B cell (primary cell): ENCODE measurements at regions not wholly inside any gene's neighbourhood (a gene's known extent, or its start where the extent isn't known, plus 50 kb on each side); places are given as distances from the start of the nearest gene placed in this dataset.
"Not testable (repeated sequence)": the region's sequence is repeated elsewhere in the genome, so short reads cannot be mapped to it uniquely, and the experiment has no call there.

Experiments
- ATAC-seq: fragments of 200-7000 bp; cut with Tn5 transposase; one replicate; pipeline ENCODE4 v1.10.0; 2021; ENCODE audit warnings: low read depth, mild to moderate bottlenecking, moderate number of reproducible peaks, moderate library complexity
- CTCF ChIA-PET: fragments of 350-600 bp; sonication (Branson Sonifier 250); formaldehyde crosslinking; loops from one replicate; lab custom pipeline; 2021; ENCODE audit warnings: antibody characterized with exemption, inconsistent platforms; lab: Charles Lee
- POLR2A ChIA-PET: fragments of 350-600 bp; sonication (Branson Sonifier 250); formaldehyde crosslinking; loops from one replicate; lab custom pipeline; 2021; ENCODE audit warnings: antibody characterized with exemption; lab: Charles Lee
- DNase-seq: peaks from one replicate; pipeline ENCODE4 v3.0.0; 2013
- H2AFZ ChIP-seq: 2 replicates; pipeline ENCODE4 v1.6.1; 2012; ENCODE audit warnings: mild to moderate bottlenecking, low read depth, low read length; ENCODE audit not compliant: insufficient read depth, poor library complexity, severe bottlenecking
- H3K27ac ChIP-seq, 2 donors: 1 replicate in 1 of 2; 2 replicates in 1 of 2; pipeline ENCODE4 v1.5.1; 2012 to 2013; ENCODE audit warnings: low read length in 2 of 2, mild to moderate bottlenecking in 2 of 2, moderate library complexity in 1 of 2
- H3K27me3 ChIP-seq, 4 experiments: fragments of 200-600 bp in 1 of 4; sonication (generic) in 1 of 4; replicated peaks in 1 of 4; 1 replicate in 2 of 4; 2 replicates in 2 of 4; pipeline versions ENCODE4 v1.6.1 to v1.7.0; 2013 to 2016; ENCODE audit warnings: low read length in 3 of 4, mild to moderate bottlenecking in 2 of 4, mixed read lengths in 1 of 4, moderate library complexity in 1 of 4; ENCODE audit not compliant: insufficient read depth in 4 of 4, control insufficient read depth in 3 of 4; ENCODE audit errors: control extremely low read depth in 1 of 4
- H3K36me3 ChIP-seq, 2 experiments: replicated peaks in 1 of 2; 1 replicate in 1 of 2; 2 replicates in 1 of 2; pipeline versions ENCODE4 v1.6.1 to v1.7.1; 2013; ENCODE audit warnings: low read length in 1 of 2; ENCODE audit not compliant: insufficient read depth in 2 of 2, control insufficient read depth in 1 of 2; ENCODE audit errors: control extremely low read depth in 1 of 2, extremely low read depth in 1 of 2
- H3K4me1 ChIP-seq, 2 donors: fragments of 200-600 bp in 1 of 2; sonication (generic) in 1 of 2; 1 replicate in 1 of 2; 2 replicates in 1 of 2; pipeline versions ENCODE4 v1.5.1 to v1.6.1; 2013 to 2017; ENCODE audit warnings: low read length in 2 of 2; ENCODE audit not compliant: control insufficient read depth in 2 of 2, insufficient read depth in 2 of 2
- H3K4me2 ChIP-seq: replicated peaks from 2 replicates; pipeline ENCODE3; 2012; ENCODE audit warnings: mild to moderate bottlenecking, low read depth, low read length; ENCODE audit not compliant: poor library complexity, severe bottlenecking
- H3K4me3 ChIP-seq, 5 experiments: fragments of 200-600 bp in 1 of 5; sonication (generic) in 1 of 5; 1 replicate in 3 of 5; 2 replicates in 2 of 5; pipeline versions ENCODE4 v1.5.1 to v1.7.0; 2011 to 2016; ENCODE audit warnings: low read length in 4 of 5, mild to moderate bottlenecking in 4 of 5, low read depth in 2 of 5, control low read depth in 1 of 5, moderate library complexity in 1 of 5; ENCODE audit not compliant: insufficient read depth in 1 of 5; ENCODE audit errors: control extremely low read depth in 1 of 5, extremely low read depth in 1 of 5
- H3K79me2 ChIP-seq: fragments of 200-600 bp; sonication (generic); one replicate; pipeline ENCODE4 v1.6.0; 2016; ENCODE audit warnings: low read length; ENCODE audit not compliant: control insufficient read depth, insufficient read depth
- H3K9ac ChIP-seq: fragments of 200-600 bp; sonication (generic); 2 replicates; pipeline ENCODE4 v1.6.1; 2017; ENCODE audit warnings: mild to moderate bottlenecking, low read length, moderate library complexity
- H3K9me3 ChIP-seq, 3 donors: one replicate each; pipeline versions ENCODE4 v1.6.1 to v1.7.1; 2013; ENCODE audit warnings: low read length in 2 of 3; ENCODE audit not compliant: control insufficient read depth in 2 of 3, insufficient read depth in 1 of 3; ENCODE audit errors: control extremely low read depth in 1 of 3
- H4K20me1 ChIP-seq: 2 replicates; pipeline ENCODE4 v1.6.0; 2012; ENCODE audit warnings: mild to moderate bottlenecking, low read length; ENCODE audit not compliant: insufficient read depth, control insufficient read depth, poor library complexity, severe bottlenecking
- H3K27ac Mint-ChIP-seq: one replicate; pipeline ENCODE4 v1.8.0; 2021; ENCODE audit warnings: mixed read lengths
- H3K27me3 Mint-ChIP-seq: one replicate; pipeline ENCODE4 v1.8.0; 2021; ENCODE audit warnings: mixed read lengths
- H3K4me1 Mint-ChIP-seq: one replicate; pipeline ENCODE4 v1.8.0; 2021; ENCODE audit warnings: mixed read lengths
- H3K4me3 Mint-ChIP-seq: one replicate; pipeline ENCODE4 v1.8.0; 2021; ENCODE audit warnings: mixed read lengths
- H3K9me3 Mint-ChIP-seq: one replicate; pipeline ENCODE4 v1.8.0; 2022; ENCODE audit warnings: mixed read lengths; ENCODE audit not compliant: insufficient read depth
- EZH2 ChIP-seq: IDR thresholded peaks from 2 replicates; pipeline ENCODE4 v1.6.1; 2012; ENCODE audit warnings: borderline replicate concordance, low read depth, mild to moderate bottlenecking, moderate library complexity, low read length; ENCODE audit not compliant: insufficient read depth, poor library complexity, severe bottlenecking
- WGBS: methylation state at CpG from one replicate; pipeline ENCODE4 v1.1.5; 2013; ENCODE audit warnings: missing lambda C conversion rate; ENCODE audit not compliant: insufficient coverage; 5-methylcytosine and 5-hydroxymethylcytosine counted together
- intact Hi-C: fragments of 100-400 bp; cut with micrococcal nuclease; formaldehyde crosslinking; loops from one replicate; pipeline ENCODE4 v1.10.0; 2022

DNA sequence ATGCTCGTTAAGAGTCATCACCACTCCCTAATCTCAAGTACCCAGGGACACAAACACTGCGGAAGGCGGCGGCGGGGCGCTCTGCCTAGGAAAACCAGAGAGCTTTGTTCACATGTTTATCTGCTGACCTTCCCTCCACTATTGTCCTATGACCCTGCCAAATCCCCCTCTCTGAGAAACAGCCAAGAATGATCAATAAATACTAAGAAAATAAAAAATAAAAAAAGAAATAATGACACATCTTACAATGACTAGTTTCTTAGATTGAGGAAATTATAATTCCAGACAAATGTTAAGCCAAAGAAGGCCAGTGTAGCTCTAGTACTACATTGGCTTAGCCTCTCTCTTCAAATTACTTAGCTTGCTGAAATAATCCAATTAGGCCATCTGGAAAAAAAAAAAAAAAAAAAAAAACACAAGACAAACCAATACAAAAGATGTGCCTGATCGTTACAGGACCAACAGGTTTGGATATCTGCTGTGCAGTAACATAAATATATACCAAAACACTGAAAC, 58.0 kb downstream of the ANXA2R start:
- Histone ChIP-seq H3K4me1 (no peaks in the 10 kb centered on the region), H3K79me2 (peaks cover under 1% of the 10 kb centered on the region), H3K27me3 (no peaks in the 10 kb centered on the region), H2AFZ (no peak overlapping the region), H3K9me3 (peaks cover 0 to 17% (median 0%) of the 10 kb centered on the region in 3 donors), H3K9ac (no peak overlapping the region), H3K4me2 (no peak overlapping the region), H4K20me1 (no peaks in the 10 kb centered on the region), H3K27ac (no peak overlapping the region), H3K4me3 (no peak overlapping the region), H3K36me3 (peaks cover 2 to 7% of the 10 kb centered on the region in 2 experiments)
- TF ChIP-seq EZH2, result no peak
- ATAC-seq, result no peak
- ChIA-PET CTCF (interaction anchor here (2.3 kb wide), 1 partner anchor 32 kb away, joined by 5 read pairs; no protein-coding TSS in a partner anchor), POLR2A (no interaction called here)
- intact Hi-C loops, result no loop called here
- Mint-ChIP-seq H3K27ac (no peak overlapping the region), H3K4me3 (no peak overlapping the region), H3K9me3 (no peaks in the 10 kb centered on the region), H3K27me3 (no peaks in the 10 kb centered on the region), H3K4me1 (peaks cover 12% of the 10 kb centered on the region)
- no CpG with 5 or more reads among the region's 7 CpGs for WGBS
- DNase-seq, result no peak

DNA sequence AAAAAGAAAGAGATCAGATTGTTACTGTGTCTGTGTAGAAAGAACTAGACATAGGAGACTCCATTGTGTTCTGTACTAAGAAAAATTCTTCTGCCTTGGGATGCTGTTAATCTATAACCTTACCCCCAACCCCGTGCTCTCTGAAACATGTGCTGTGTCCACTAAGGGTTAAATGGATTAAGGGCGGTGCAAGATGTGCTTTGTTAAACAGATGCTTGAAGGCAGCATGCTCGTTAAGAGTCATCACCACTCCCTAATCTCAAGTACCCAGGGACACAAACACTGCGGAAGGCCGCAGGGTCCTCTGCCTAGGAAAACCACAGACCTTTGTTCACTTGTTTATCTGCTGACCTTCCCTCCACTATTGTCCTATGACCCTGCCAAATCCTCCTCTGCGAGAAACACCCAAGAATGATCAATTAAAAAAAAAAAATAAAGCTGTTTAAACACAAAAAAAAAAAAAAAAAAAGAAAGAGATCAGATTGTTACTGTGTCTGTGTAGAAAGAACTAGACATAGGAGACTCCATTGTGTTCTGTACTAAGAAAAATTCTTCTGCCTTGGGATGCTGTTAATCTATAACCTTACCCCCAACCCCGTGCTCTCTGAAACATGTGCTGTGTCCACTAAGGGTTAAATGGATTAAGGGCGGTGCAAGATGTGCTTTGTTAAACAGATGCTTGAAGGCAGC, 58.6 kb downstream of the ANXA2R start:
- H4K20me1 ChIP-seq, H3K79me2 ChIP-seq, H3K4me1 ChIP-seq, H2AFZ ChIP-seq, DNase-seq, H3K4me3 ChIP-seq, H3K27ac Mint-ChIP-seq, H3K4me1 Mint-ChIP-seq, H3K27ac ChIP-seq, H3K27me3 ChIP-seq, H3K4me3 Mint-ChIP-seq, H3K27me3 Mint-ChIP-seq, H3K36me3 ChIP-seq, intact Hi-C loops, ATAC-seq, CTCF ChIA-PET, H3K4me2 ChIP-seq, H3K9ac ChIP-seq, H3K9me3 Mint-ChIP-seq, POLR2A ChIA-PET: not testable (repeated sequence)
- WGBS, result no CpG with 5 or more reads among the region's 8 CpGs
- H3K9me3 ChIP-seq, result peaks cover 0 to 17% (median 0%) of the 10 kb centered on the region in 3 donors

- peaks cover 0 to 17% (median 0%) of the 10 kb centered on the region in 3 donors for H3K9me3 ChIP-seq
- H3K27ac Mint-ChIP-seq, result not testable (repeated sequence)
Measured at GRCh38 chr5:42981015-42981414, 59.1 kb downstream of the ANXA2R start.

DNA sequence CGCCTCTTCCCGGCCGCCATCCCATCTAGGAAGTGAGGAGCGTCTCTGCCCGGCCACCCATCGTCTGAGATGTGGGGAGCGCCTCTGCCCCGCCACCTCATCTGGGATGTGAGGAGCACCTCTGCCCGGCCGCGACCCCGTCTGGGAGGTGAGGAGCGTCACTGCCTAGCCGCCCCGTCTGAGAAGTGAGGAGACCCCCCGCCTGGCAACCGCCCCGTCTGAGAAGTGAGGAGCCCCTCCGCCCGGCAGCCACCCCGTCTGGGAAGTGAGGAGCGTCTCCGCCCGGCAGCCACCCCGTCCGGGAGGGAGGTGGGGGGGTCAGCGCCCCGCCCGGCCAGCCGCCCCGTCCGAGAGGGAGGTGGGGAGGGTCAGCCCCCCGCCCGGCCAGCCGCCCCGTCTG, 59.7 kb downstream of the ANXA2R start:
- H3K4me3 Mint-ChIP-seq, CTCF ChIA-PET: not testable (repeated sequence)
- 97% methylated on average over 6 of the region's 36 CpGs for WGBS

More at GRCh38 chr5:42981015-42981414, 59.1 kb downstream of the ANXA2R start:
- H3K9me3 Mint-ChIP-seq, H3K27me3 ChIP-seq, H3K4me1 Mint-ChIP-seq, POLR2A ChIA-PET, H3K4me3 Mint-ChIP-seq, DNase-seq, H4K20me1 ChIP-seq, H3K4me3 ChIP-seq, ATAC-seq, intact Hi-C loops, H3K36me3 ChIP-seq, H3K27ac ChIP-seq, H3K79me2 ChIP-seq, H3K27me3 Mint-ChIP-seq, H3K9ac ChIP-seq, H2AFZ ChIP-seq, H3K4me2 ChIP-seq, CTCF ChIA-PET, H3K4me1 ChIP-seq: not testable (repeated sequence)
- no CpG with 5 or more reads among the region's 5 CpGs for WGBS

More for the DNA sequence above, 59.7 kb downstream of the ANXA2R start:
- H3K4me2 ChIP-seq, ATAC-seq, H3K36me3 ChIP-seq, H3K4me1 ChIP-seq, intact Hi-C loops, H3K79me2 ChIP-seq, H3K27me3 ChIP-seq, H3K9me3 Mint-ChIP-seq, H3K4me1 Mint-ChIP-seq, H3K27me3 Mint-ChIP-seq, H3K4me3 ChIP-seq, H4K20me1 ChIP-seq, H3K27ac Mint-ChIP-seq, POLR2A ChIA-PET, H3K9ac ChIP-seq, DNase-seq, H3K27ac ChIP-seq, H2AFZ ChIP-seq: not testable (repeated sequence)
- peaks cover 0 to 17% (median 0%) of the 10 kb centered on the region in 3 donors for H3K9me3 ChIP-seq
